ENCODE measurements at regions not wholly inside any gene's neighbourhood (a gene's known extent, or its start where the extent isn't known, plus 50 kb on each side); places are given as distances from the start of the nearest gene placed in this dataset.

DNA sequence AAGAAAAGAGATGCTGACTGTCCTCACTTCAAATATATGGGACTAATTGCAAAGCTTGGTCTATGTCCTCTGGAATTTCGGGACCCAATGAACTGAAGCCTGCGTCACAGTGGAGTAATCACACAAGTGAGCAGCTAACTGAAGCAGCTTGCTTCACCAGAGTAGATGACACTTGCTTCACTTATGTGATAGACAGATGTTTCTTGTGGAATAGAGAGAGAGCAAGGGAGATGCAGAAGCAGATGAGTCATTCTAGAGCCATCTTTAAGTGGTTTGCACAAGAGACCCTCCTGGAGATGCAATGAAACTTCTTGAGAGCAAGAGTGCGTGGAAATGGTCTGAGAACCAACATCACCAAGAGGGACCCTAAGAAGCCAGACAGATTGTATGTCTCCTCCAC is 1537.1 kb upstream of the FLRT2 start:
- no peaks in the 10 kb centered on the region for H3K4me1 ChIP-seq
- TF ChIP-seq, protein P1, sequence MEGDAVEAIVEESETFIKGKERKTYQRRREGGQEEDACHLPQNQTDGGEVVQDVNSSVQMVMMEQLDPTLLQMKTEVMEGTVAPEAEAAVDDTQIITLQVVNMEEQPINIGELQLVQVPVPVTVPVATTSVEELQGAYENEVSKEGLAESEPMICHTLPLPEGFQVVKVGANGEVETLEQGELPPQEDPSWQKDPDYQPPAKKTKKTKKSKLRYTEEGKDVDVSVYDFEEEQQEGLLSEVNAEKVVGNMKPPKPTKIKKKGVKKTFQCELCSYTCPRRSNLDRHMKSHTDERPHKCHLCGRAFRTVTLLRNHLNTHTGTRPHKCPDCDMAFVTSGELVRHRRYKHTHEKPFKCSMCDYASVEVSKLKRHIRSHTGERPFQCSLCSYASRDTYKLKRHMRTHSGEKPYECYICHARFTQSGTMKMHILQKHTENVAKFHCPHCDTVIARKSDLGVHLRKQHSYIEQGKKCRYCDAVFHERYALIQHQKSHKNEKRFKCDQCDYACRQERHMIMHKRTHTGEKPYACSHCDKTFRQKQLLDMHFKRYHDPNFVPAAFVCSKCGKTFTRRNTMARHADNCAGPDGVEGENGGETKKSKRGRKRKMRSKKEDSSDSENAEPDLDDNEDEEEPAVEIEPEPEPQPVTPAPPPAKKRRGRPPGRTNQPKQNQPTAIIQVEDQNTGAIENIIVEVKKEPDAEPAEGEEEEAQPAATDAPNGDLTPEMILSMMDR (IDR thresholded peaks at IDR 0.05): no peak
- no peaks in the 10 kb centered on the region for H3K36me3 ChIP-seq
- no peak for DNase-seq
- intact Hi-C loops (cut with DNase I): no loop called here
- no peaks in the 10 kb centered on the region for H3K27me3 ChIP-seq
- no peak overlapping the region for H3K9ac ChIP-seq (ENCODE audit: low read depth in 2 of 2, low read length in 2 of 2)
- no peaks in the 10 kb centered on the region for H3K9me3 ChIP-seq
- H3K4me3 ChIP-seq: no peak overlapping the region
- no peak overlapping the region for H3K27ac ChIP-seq

DNA sequence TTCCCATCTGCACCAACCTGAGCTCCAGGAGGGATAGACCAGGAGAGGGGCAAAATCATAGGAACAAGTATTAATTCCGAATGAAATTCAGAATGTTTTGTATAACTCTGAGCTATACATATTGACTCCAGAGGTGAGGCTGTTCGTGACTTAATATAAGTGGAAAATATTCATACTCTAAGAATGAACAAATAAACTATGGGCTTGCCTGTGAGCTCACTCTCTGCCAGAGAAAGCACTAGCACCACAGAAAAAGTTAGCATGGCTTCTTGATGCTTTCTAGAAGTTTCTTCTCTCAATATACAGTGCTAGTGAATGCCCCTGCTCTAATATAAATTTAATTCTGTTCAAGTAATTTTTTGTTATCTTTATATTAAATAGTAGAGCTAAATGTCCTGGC is 1536.4 kb upstream of the FLRT2 start:
- DNase-seq: no peak
- H3K27me3 ChIP-seq: no peaks in the 10 kb centered on the region
- H3K4me1 ChIP-seq: no peaks in the 10 kb centered on the region
- TF ChIP-seq, protein P1 (IDR thresholded peaks at IDR 0.05): no peak
- no peaks in the 10 kb centered on the region for H3K9me3 ChIP-seq
- H3K36me3 ChIP-seq: no peaks in the 10 kb centered on the region
- H3K9ac ChIP-seq (ENCODE audit: low read depth in 2 of 2, low read length in 2 of 2): no peak overlapping the region
- no peak overlapping the region for H3K4me3 ChIP-seq
- no peak overlapping the region for H3K27ac ChIP-seq
- intact Hi-C loops (cut with DNase I): no loop called here

DNA sequence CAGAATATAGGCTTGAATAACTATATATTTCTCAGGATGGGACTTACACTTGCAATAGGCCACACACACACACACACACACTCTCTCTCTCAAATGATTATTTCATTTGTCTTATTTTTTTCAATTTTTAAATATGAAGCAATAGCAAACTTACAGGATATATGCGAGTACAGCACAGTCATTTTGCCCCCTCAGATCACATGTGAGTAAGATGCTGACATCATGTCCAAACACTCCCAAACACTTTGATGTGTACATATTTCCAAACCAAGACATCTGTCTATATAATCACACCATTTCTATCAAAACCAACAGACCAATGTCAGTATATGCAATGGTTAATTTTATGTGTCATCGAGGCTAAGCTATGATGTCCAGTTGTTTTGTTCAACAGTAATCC is 1535.9 kb upstream of the FLRT2 start:
- Histone ChIP-seq H3K4me1 (no peaks in the 10 kb centered on the region), H3K36me3 (no peaks in the 10 kb centered on the region), H3K27ac (no peak overlapping the region), H3K9ac (ENCODE audit: low read depth in 2 of 2, low read length in 2 of 2) (no peak overlapping the region), H3K9me3 (no peaks in the 10 kb centered on the region), H3K27me3 (no peaks in the 10 kb centered on the region), H3K4me3 (no peak overlapping the region)
- TF ChIP-seq, protein P1 (IDR thresholded peaks at IDR 0.05): no peak
- intact Hi-C loops (cut with DNase I): no loop called here
- DNase-seq: no peak

DNA sequence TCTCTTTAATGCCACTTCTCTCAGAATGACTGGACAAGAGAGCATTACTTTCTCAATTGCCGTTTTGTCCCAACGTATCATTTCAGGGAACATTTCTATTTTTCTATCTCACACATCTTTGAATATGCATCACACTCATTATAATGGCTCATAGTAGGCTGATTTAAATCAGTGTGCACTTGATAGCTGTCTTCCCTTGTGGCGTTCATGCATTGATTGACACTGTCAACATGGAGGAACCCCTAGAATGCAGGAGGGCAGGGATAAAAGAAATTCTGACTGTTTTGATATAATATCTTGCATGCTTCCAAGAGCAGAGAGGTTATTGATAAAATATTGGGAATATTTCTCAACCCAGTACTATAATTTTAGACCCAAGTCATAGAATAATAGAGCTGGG is 1528.9 kb upstream of the FLRT2 start:
- H3K9ac ChIP-seq (ENCODE audit: low read depth in 2 of 2, low read length in 2 of 2): no peak overlapping the region
- H3K27me3 ChIP-seq: no peaks in the 10 kb centered on the region
- H3K27ac ChIP-seq: no peak overlapping the region
- no peaks in the 10 kb centered on the region for H3K36me3 ChIP-seq
- no peak overlapping the region for H3K4me3 ChIP-seq
- H3K9me3 ChIP-seq: no peaks in the 10 kb centered on the region
- H3K4me1 ChIP-seq: no peaks in the 10 kb centered on the region
- TF ChIP-seq, protein P1 (IDR thresholded peaks at IDR 0.05): no peak
- DNase-seq: no peak
- intact Hi-C loops (cut with DNase I): no loop called here

DNA sequence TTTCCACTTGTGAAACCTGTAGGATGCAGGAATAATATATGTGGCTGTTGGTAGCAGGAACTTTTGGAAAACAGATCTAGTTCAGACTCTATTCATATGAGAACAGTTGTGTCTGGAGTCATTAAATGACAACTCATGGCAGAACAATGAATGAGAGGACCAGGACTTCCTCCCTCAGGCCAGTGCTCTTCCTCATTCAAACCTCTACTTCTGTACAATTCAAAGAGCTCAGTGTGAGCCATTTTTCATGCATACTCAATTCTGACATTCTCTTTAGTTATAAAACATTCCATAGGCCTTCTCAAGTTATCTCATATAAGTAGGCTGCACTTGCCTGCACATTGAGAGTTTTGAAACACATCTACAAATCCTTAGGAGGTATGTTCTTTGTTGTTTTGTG is 1526.6 kb upstream of the FLRT2 start:
- no peaks in the 10 kb centered on the region for H3K27me3 ChIP-seq

More for the DNA sequence above, 1526.6 kb upstream of the FLRT2 start:
- DNase-seq: no peak
- no peaks in the 10 kb centered on the region for H3K36me3 ChIP-seq
- H3K9me3 ChIP-seq: no peaks in the 10 kb centered on the region
- H3K27ac ChIP-seq: no peak overlapping the region
- no peaks in the 10 kb centered on the region for H3K4me1 ChIP-seq
- TF ChIP-seq, protein P1 (IDR thresholded peaks at IDR 0.05): no peak
- no peak overlapping the region for H3K9ac ChIP-seq (ENCODE audit: low read depth in 2 of 2, low read length in 2 of 2)
- intact Hi-C loops (cut with DNase I): no loop called here
- no peak overlapping the region for H3K4me3 ChIP-seq
